Stomach (tissue), 8 donors: ENCODE measurements at regions not wholly inside any gene's neighbourhood (a gene's known extent, or its start where the extent isn't known, plus 50 kb on each side); places are given as distances from the start of the nearest gene placed in this dataset.

ENCODE experiments used
- DNase-seq, 2 donors: peaks; one replicate each; pipeline versions ENCODE4 v3.0.0 to v3.0.0-alpha.2; 2013 to 2019
- H3K27ac ChIP-seq, 5 donors: fragments of 200-600 bp in 4 of 5; sonication (generic) in 4 of 5; one replicate each; pipeline ENCODE4 v1.5.1; 2013 to 2019; ENCODE audit warnings: mild to moderate bottlenecking in 1 of 5, moderate library complexity in 1 of 5
- H3K27me3 ChIP-seq, 3 donors: fragments of 200-600 bp; sonication (generic); one replicate each; pipeline ENCODE4 v1.5.1; 2017 to 2019; ENCODE audit warnings: mixed run types in 1 of 3
- H3K36me3 ChIP-seq, 4 donors: fragments of 200-600 bp; sonication (generic); 1 replicate in 3 of 4; 2 replicates in 1 of 4; pipeline ENCODE4 v1.5.1; 2016 to 2019
- H3K4me1 ChIP-seq, 4 donors: fragments of 200-600 bp; sonication (generic); one replicate each; pipeline ENCODE4 v1.5.1; 2016 to 2019
- H3K4me3 ChIP-seq, 4 donors: fragments of 200-600 bp; sonication (generic) in 3 of 4; one replicate each; pipeline ENCODE4 v1.5.1; 2016 to 2019; ENCODE audit warnings: mild to moderate bottlenecking in 1 of 4
- H3K9me3 ChIP-seq, 4 donors: fragments of 200-600 bp; sonication (generic); one replicate each; pipeline ENCODE4 v1.5.1; 2016 to 2019
- CTCF ChIP-seq, 7 experiments: fragments of 450-650 bp in 4 of 7; fragments of 200-600 bp in 3 of 7; sonication (generic) in 3 of 7; IDR thresholded peaks; one replicate each; pipeline ENCODE4 v1.5.1; 2016 to 2019; ENCODE audit warnings: antibody characterized with exemption in 7 of 7, control low read depth in 2 of 7, mild to moderate bottlenecking in 1 of 7
- EP300 ChIP-seq: sonication (generic); formaldehyde crosslinking; IDR thresholded peaks from one replicate; pipeline ENCODE4 v1.6.1; 2017; ENCODE audit warnings: antibody characterized with exemption
- POLR2A ChIP-seq, 4 donors: fragments of 450-650 bp; IDR thresholded peaks; one replicate each; pipeline ENCODE4 v1.6.1; 2016; ENCODE audit warnings: antibody characterized with exemption in 4 of 4, control low read depth in 2 of 4, mild to moderate bottlenecking in 1 of 4, moderate library complexity in 1 of 4
- POLR2AphosphoS5 ChIP-seq, 3 donors: sonication (generic); formaldehyde crosslinking; IDR thresholded peaks; one replicate each; pipeline ENCODE4 v1.6.1; 2016; ENCODE audit warnings: antibody characterized with exemption in 3 of 3
- WGBS, 5 donors: extraction: QIAGEN DNeasy Blood & Tissue Kit in 3 of 5; methylation state at CpG; one replicate each; pipeline versions ENCODE4 v1.1.5 to v1.1.7; 2013 to 2018; 5-methylcytosine and 5-hydroxymethylcytosine counted together
- intact Hi-C: fragments of 100-400 bp; cut with DNase I; formaldehyde crosslinking; loops from one replicate; pipeline ENCODE4 v1.15.1; 2023; ENCODE audit warnings: low total_unique reads
- donor health status: healthy with polysubstance abuse.
- donor health status: Bipolar disorder and iron deficiency.
- donor health status: healthy.

DNA sequence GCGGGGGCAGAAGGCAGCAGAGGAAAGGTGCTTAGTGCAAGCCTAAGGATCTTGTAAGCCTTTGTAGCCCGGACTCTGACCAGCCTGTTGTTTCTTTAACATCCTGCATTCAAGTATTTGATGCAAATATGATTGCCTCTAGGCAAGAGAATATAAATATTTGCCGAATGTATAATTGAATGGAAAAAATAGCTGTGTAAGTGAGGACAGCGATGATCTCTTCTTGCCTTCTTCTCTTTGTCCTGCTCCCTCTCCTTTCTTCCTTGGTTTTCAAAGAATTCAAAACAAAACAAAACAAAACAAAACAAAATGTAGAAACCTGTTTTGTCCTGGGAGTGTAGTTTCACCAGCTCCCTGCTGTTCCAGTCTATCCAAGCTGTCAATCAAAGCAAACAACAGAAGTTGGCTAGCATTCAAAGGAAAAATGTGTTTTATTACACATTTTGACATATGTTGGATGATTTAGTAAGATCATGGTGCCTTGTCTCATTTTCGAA lies 74.9 kb upstream of the CPM start:
- no peaks in the 10 kb centered on the region for H3K36me3 ChIP-seq
- DNase-seq, result peak in 1 of 2 donors; percentile 14
- H3K27ac ChIP-seq, result peak overlapping the region in 4 of 5 donors; percentile 23 to 77 (median 38)
- H3K9me3 ChIP-seq, result no peaks in the 10 kb centered on the region
- H3K4me3 ChIP-seq, result no peak overlapping the region
- H3K27me3 ChIP-seq, result no peaks in the 10 kb centered on the region
- TF ChIP-seq POLR2A (IDR thresholded peaks at IDR 0.05) (no peak), POLR2AphosphoS5 (IDR thresholded peaks at IDR 0.05) (no peak), EP300 (no peak), CTCF (IDR thresholded peaks at IDR 0.05) (no peak)
- WGBS, 5 donors, result 37 to 60% (median 55%) methylated on average over 5 of the region's 5 CpGs
- peaks cover 4 to 29% (median 14%) of the 10 kb centered on the region in 4 donors for H3K4me1 ChIP-seq
- intact Hi-C loops, result no loop called here

GRCh38 chr12:69008520-69008919 lies 75.5 kb upstream of the CPM start:
- peaks cover 4 to 29% (median 14%) of the 10 kb centered on the region in 4 donors for H3K4me1 ChIP-seq
- no peaks in the 10 kb centered on the region for H3K36me3 ChIP-seq
- 74 to 88% (median 78%) methylated on average over 4 of the region's 4 CpGs for WGBS, 5 donors
- H3K9me3 ChIP-seq, result no peaks in the 10 kb centered on the region
- H3K4me3 ChIP-seq, result no peak overlapping the region
- no peaks in the 10 kb centered on the region for H3K27me3 ChIP-seq
- TF ChIP-seq POLR2A (IDR thresholded peaks at IDR 0.05) (no peak), CTCF (IDR thresholded peaks at IDR 0.05) (no peak), EP300 (no peak), POLR2AphosphoS5 (IDR thresholded peaks at IDR 0.05) (no peak)
- intact Hi-C loops, result no loop called here
- H3K27ac ChIP-seq, result peak overlapping the region in 2 of 5 donors; percentile 30 to 77
- peak in 1 of 2 donors; percentile 14 for DNase-seq

- Histone ChIP-seq H3K36me3 (no peaks in the 10 kb centered on the region), H3K9me3 (no peaks in the 10 kb centered on the region), H3K27me3 (no peaks in the 10 kb centered on the region), H3K4me1 (no peaks in the 10 kb centered on the region), H3K27ac (no peak overlapping the region), H3K4me3 (no peak overlapping the region)
- TF ChIP-seq POLR2A (IDR thresholded peaks at IDR 0.05) (no peak), EP300 (no peak), CTCF (IDR thresholded peaks at IDR 0.05) (no peak), POLR2AphosphoS5 (IDR thresholded peaks at IDR 0.05) (no peak)
- intact Hi-C loops, result no loop called here
- DNase-seq, result no peak
- 44 to 77% (median 52%) methylated on average over 2 of the region's 2 CpGs for WGBS, 5 donors
These were observed 81.1 kb upstream of the CPM start for GRCh38 chr12:69014047-69014446.

DNA sequence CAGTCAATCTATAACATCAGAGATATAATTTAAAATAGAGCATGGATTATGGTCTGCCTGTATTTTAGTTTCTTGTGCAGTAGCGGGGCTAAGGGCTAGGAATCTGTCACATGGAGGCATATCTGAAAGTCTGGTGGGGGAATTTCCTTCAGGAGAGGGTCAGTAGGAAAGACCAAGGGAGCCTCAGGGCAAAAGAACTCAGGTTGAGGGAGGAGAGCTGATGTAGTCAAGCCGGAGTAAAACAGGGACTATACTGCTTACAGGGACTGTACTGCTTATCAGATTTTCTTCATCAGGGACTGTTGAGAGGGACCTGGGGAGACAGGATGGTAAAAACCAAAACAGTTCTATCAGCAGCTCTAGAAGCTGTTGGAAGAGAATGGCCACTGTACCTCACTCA lies 82.0 kb upstream of the CPM start:
- no peaks in the 10 kb centered on the region for H3K36me3 ChIP-seq
- WGBS, 5 donors, result 65 to 98% (median 95%) methylated on average over 2 of the region's 2 CpGs
- intact Hi-C loops, result no loop called here
- TF ChIP-seq POLR2AphosphoS5 (IDR thresholded peaks at IDR 0.05) (no peak), CTCF (IDR thresholded peaks at IDR 0.05) (no peak), POLR2A (IDR thresholded peaks at IDR 0.05) (no peak), EP300 (no peak)
- no peaks in the 10 kb centered on the region for H3K27me3 ChIP-seq
- no peaks in the 10 kb centered on the region for H3K4me1 ChIP-seq
- no peak for DNase-seq
- H3K9me3 ChIP-seq, result no peaks in the 10 kb centered on the region
- no peak overlapping the region for H3K4me3 ChIP-seq
- no peak overlapping the region for H3K27ac ChIP-seq
